GM18868 (cell line): ENCODE measurements at regions not wholly inside any gene's neighbourhood (a gene's known extent, or its start where the extent isn't known, plus 50 kb on each side); places are given as distances from the start of the nearest gene placed in this dataset.

Experiments
- ATAC-seq: cut with Tn5 transposase; IDR thresholded peaks from one replicate; pipeline ENCODE4 v1.9.1; 2021; ENCODE audit warnings: mild to moderate bottlenecking, moderate library complexity; ENCODE audit not compliant: unreplicated experiment

DNA sequence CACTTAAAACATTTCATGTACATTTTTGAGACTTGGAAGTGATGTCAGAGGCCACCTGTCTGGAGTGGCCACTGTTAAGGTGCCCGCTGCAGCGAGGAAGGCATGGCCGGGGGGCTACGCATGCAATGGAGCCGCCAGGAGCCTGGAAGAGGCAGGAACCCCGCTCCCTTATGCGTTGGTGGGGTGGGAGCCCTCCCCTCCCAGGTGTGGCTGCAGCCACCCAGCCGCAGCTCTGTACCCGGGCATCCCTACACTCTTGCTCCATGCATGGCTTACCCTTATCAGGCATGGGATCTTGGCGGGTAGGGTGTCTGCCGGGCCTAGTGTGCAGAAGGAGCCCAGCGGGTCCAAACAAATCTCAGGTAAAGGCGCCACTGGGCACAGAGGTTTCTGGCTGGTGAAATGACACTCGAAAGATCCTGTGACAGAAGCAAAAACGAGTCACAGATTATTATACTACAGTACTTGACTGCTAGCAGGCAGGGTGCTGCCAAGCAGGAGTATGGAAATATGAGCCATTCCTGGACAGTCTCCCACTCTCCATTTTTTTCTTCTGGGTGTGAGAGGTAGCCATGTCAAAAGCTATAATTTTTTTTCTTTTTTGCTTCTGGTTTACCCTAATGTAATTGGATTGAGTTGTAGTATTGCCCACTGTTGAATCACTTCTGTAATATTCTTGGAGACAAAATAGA, 1606.3 kb upstream of the MIR17HG start:
- no peak for ATAC-seq

DNA sequence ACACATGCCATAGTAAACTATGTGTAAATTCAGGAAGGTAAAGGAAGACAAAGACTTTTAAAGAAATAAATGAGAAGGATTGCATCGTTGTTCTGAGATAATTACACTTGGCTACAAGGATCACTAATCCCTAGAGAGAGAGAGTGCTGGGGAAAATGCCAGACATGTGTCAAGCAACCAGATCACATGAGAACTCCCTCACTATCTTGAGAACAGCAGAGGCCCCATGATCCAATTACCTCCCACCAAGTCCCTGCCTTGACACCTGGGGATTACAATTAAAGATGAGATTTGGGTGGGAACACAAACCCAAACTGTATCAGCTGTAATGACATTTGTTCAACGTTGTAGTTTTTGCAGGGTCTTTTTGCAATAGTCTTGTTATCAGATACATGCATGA, 1600.9 kb upstream of the MIR17HG start:
- ATAC-seq: no peak

DNA sequence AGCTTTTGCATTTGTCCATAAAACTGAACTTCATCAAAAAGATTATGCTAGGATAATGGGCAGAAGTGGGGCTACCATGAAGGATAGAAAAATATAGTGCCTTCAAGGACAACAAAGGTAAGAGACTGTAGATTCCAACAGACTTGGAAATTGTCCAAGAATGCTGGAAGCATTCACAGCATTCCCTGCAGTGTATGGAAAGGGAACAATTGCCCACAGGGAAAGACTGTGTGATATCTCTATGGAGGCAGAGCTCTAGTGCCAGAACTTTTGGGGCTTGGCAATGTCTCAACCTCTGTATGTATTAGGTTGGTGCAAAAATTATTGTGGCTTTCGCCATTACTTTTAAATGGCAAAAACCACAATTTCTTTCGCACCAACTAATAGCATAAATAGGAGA, 1598.8 kb upstream of the MIR17HG start:
- no peak for ATAC-seq

DNA sequence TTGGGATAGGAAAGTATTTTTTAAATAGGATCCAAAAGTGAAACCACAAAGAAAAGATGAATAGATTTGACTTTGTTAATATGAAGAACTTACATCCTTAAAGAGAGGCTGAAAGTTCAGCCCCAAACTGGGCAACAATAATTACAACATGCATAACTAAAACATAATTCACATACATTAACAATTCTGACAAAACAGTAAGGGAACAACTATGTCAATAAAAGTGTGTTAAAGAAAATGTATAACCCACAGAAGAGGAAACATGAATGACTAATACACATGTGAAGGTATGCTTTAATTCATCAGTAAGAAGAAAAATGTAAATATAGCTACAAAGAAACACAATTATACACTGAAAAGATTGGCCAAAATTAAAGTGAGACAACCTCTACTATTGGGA, 1597.6 kb upstream of the MIR17HG start:
- ATAC-seq: no peak

DNA sequence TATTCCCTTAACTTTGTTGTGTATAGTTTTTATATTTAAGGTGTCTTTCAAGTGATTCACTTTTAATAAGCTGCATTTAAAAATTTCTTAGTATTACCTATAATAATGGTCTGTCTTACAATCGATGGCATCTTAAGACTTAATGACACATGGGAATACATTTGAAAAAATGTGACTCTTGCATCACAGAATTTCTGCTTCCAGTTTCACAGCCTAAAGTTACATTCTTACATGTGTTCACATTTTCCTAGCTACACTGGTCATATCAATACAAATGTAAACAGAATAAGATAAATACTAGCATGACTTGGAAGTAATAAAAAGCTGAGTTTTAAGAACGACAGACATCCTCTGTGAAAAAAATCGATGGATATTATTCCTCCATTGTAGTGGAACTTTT, 1597.1 kb upstream of the MIR17HG start:
- no peak for ATAC-seq

DNA sequence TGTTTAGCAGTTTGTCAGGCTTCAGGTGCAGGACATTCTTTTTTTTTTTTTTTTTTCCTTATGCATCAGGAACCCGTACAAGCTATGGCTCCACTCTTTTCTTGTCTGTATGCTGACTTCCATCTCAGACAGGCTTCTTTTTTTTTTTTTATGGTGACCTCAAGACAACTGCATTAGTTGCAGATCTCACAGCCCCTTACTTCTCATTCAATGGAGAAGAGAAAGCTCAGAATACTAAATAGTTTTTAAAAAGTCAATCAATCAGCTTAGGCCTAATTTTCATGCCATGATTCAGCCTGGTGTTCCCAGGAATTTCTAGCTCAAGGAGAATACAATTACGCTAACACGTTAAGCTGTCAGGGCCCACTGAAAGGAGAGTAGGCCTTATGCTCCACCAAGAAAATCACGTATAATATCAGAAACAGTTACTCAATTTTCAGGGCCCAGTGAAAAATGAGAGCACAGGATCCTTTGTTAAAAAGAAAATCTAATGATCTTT, 1596.0 kb upstream of the MIR17HG start:
- no peak for ATAC-seq

DNA sequence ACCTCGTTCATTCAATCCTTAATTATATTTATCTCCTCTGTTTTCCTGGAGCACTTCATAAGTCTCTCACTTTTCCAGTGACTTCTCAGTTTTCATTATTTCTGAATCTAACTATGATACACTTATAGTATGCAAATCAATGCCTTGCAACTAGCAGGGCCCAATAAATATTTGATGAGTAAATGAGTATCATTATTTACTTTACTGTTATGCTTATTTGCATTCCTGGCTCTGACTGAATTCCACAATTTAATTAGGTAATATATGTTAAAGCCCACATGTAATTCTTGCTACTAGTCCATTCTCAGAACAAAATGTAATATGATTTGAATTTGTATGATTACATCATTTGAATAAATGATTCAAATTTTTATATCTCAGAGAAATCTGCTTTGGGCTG, 1595.1 kb upstream of the MIR17HG start:
- ATAC-seq: no peak

DNA sequence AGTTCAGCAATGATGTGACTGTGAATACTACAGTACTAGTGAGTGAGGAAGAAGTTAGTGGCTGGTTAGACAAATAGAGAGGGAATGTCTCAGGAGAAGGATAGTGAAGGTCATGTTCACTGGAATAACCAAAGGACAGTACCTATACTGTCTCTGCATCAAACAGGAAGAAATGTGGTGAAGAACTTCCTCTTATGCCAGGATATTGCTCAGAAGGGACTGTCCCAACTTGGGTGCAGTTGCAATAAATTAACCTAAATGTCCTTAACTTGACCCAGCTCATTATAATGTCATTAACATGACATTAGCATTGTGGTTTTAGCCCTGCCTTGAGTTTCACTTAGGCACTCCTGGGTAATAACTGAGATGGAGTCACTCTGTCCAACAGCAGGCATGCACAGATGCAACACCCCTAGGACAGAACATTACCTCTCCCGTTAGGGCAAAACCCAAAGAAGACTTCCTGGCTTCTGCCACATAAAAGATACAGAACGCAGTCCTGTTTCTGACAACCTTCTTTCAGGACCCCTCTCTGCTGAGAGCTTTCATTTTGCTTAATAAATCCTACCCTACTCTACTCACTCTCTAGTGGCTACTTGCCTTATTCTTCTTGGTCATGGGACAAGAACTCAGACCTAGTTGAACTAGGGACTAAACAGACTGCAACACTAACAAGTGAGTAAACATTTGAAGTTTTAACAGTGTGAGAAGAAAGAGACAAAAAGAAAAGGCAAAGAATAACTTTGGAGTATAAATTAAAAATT, 1591.6 kb upstream of the MIR17HG start:
- ATAC-seq: no peak

DNA sequence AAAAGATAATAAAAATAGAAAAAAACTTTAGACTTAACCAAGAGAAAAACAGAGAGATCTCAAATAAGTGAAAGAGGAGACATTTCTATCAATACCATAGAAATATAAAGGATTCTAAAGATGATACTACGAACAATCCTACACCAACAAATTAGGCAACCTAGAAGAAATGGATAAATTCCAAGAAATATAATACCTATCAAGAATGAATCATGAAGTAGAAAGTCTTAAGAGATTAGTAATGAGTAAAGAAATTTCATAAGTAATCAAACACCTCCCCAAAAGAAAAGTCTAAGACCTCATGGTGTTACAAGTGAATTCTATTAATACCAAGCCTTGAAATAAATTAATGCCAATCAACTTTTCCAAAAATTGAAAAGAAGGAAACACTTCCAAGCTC, 1584.5 kb upstream of the MIR17HG start:
- no peak for ATAC-seq

DNA sequence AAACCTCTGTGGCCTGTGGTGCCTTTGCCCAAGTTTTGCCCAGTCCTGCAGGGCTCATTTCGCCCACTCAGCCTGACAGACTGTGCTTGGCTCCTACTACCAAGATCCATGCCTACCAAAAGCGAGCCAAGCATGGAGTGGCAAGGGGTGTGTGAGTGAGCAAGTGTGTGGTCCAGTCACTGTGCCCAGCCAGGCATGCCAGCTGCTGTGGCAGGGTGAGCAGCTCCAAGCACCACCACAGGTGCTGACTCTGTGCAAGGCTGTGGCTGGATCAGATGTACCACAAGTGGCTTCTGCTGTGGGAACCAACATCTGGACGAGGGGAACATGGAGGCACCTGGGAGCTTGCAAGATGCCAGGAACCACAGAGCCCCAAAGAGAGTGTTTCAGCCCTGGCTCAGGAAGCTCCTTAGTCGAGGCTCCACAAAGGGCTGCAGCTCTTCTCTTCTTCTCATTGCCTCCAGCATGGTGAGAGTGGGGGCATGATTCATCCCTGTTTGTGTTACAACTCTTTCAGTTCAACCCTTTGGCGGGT, 1564.2 kb upstream of the MIR17HG start:
- ATAC-seq: no peak

DNA sequence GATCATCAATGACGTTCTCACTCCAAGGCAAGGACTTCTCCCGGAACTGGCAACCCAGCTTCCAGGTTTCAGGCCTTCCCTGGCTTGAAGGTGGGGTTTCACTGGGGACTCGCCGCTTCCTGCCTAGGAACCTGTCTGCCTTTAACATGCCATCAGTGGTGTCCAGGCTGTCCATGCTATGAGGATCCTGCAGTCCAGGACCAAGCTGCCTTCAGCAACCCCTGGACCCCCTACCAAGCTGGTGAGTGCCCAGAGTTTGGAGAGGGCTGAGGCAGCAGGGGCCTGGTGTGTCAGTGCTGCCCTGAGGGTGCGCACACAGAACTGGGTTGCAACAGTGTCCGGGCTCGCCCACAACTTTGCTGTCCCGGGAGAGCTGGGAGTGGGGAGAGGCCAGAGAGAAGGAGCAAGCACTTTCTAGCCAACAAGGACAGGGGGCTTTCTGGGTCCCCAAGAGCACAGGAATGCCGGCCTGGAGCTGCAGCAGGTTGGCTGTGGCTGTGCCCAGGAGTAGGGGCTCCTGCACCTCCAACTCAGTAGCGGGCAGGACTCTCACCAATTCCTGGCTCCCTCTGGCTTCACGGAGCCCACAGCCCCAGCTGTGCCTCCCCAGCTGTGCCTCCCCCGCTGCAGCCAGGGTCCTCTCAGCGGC, 1563.2 kb upstream of the MIR17HG start:
- no peak for ATAC-seq

DNA sequence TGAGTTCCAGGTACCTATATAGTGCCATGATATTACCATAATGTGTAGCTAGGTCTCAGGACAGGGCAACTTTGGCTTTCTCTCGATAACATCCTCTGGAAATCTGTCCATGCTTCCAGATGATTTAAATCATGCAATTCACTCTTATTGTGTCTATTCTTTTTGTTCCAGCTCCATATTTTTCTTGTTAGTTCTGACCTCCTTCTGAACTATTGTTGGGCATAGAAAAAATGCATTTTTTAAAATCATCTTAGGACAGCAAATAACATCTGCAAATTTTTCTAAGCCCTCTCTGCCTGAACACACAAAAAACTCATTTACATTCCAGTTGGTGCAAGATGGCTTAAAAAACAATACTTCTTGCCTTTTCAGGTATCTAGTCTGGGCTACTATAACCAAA, 1561.0 kb upstream of the MIR17HG start:
- no peak for ATAC-seq

DNA sequence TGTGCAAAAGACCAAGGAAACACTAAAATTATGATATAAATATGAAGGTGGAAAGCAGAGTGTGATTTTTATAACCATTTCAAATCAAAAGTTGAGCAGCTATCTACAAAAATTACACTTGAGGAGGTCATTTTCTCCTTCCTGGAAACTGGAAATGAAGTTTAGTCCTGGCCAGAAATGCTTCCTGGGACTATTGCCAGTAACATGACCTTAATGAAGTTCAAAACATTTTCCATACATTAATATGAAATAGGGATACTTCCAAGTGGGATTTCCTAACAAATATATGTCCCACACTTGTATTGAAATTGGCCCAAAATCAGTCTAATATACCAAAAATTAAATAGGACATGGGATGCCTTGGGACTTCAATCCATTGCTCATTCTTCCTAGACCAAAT, 1556.8 kb upstream of the MIR17HG start:
- ATAC-seq: no peak

DNA sequence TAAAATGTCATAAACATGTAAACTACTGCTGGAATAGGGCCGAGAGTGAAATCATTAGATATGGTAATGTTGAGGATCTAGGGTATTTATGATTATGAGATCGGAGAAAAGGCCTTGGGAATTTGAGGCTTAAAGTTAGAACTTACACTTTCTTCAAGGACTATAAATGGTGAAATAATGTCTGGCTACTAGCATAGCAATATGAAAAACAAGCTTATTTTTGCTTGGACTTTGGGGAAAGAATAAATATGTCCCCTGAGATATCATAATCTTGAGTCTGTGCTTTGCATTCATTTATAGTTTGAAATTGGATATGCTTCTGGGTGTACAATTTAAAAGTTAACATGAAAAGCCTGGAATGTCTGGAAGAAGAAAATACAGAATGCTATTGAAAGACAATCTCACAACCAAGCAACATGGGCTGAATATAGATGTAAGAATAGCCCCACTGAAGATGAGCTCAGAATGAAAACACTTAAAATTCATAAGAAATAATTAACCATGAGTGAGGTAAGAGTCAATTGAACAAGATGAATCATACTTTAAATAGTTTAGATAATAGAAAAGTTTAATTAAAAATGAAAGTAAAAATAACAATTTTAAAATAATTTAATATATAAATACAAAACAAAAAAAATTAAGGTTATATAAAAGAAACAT, 1555.4 kb upstream of the MIR17HG start:
- no peak for ATAC-seq

DNA sequence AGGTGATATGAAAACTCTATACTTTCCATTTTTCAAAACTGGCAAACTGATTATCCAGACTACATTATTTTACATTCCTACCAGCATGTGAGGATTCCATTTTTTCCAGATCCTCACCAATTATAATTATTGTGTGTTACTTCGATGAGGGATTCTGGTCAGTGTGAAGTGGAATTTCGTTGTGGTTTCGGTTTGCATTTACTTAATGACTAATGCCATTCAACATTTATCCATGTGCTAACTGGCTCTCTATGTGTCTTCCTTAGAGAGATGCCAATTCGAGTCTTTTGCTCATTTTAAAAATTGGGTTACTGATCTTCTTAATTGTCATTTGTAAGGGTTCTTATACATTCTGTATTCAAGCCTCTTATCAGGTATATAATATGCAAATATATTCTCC, 1551.3 kb upstream of the MIR17HG start:
- no peak for ATAC-seq

DNA sequence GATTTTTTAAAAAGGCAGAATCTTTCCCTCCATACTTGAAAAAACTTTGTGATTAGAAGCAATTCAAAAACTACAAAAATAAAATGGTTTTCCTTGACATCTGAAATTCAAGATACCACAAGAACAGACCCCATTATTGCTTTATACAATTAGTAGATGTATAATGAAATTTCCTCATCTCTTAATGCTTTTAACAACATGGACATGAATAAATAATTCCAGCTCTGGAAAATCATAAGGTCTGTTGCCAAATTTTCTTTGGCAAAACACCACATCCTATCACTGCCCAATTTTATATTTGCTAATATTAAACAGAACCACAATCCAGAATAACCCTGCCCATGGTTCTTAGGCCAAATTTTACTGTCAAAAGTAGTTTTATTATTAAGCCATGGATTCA, 1543.6 kb upstream of the MIR17HG start:
- no peak for ATAC-seq

DNA sequence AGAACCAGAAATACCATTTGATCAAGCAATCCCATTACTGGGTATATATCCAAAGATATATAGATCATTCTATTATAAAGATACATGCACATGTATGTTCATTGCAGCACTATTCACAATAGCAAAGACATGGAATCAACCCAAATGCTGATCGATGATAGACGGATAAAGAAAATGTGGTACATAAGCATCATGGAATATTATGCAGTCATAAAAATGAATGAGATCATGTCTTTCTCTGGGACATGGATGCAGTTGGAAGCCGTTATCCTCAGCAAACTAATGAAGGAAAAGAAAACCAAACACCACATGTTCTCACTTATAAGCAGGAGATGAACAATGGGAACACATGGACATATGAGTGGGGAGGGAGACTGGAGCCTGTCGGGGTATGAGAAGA, 1540.9 kb upstream of the MIR17HG start:
- ATAC-seq: no peak

DNA sequence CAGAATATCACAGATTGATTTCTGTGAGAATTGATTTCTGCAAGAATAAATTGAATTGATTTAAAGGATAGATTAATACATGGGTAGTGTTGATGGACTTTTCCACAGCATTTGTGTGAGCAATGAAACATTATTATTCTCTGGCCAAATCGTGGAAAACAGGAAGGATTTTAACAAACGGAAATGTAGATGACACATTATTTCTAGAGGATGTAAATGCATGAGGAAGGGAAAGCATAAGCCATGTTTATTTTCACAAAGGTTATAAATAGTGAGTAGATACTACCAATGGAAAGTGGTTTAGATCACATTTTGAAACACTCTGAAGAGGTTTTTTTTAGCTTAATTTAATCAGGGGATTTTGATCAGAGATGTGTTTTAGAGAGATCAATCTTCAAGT, 1534.6 kb upstream of the MIR17HG start:
- ATAC-seq: no peak

DNA sequence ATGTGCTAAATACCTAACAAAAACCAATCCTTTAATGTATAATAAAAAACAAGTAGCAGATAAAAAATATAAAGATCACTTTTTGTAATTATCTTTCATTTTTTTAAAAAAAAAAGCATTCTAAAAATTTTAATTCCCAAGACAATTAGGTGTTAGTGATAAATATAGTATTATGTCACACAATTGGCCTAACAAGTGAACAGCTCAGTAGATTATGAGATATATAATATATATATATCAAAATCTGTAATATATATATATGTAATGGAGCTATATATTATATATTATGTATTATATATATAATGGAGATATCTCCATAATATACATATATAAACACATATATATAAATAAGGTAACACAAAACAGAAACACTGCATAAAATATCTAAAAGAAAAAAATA, 1531.1 kb upstream of the MIR17HG start:
- ATAC-seq: no peak

DNA sequence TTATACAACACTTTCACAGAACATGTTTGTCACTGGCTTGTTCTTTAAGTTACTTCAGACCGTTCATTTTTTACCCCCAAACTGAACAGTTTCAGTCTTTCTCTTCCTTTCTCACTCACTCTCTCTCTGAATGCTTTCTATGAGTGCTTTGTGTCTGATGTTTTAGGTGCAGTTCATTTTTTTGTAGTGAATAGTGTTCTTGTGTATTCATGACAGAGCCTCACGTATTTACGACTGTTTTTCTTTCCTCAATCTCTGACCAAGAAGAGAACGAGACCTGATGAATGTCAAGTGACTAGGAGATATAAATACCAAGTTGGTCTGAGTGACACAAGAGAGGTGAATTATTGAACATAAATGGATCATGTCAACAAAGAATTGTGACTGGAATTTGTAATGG, 1525.0 kb upstream of the MIR17HG start:
- no peak for ATAC-seq

DNA sequence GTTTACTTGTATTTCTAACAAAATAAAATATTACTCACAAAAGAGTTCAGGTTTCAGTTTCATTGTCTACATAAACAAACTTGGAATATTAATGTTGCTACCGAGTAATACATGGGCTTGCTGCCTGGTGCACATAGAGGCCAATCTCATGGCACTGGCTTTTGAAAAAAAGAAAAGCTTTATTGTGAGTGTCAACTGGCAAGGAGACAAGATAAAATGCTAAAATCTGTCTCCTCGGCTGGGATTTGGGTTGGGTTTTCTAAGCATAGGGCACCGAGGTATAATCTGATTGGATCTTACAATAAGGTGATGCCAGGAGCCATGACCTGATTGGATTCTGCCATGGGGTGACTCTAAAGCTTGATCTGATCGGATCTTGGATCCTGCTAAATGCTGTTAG, 1519.9 kb upstream of the MIR17HG start:
- no peak for ATAC-seq
